ENCODE measurements at regions not wholly inside any gene's neighbourhood (a gene's known extent, or its start where the extent isn't known, plus 50 kb on each side); places are given as distances from the start of the nearest gene placed in this dataset.

DNA sequence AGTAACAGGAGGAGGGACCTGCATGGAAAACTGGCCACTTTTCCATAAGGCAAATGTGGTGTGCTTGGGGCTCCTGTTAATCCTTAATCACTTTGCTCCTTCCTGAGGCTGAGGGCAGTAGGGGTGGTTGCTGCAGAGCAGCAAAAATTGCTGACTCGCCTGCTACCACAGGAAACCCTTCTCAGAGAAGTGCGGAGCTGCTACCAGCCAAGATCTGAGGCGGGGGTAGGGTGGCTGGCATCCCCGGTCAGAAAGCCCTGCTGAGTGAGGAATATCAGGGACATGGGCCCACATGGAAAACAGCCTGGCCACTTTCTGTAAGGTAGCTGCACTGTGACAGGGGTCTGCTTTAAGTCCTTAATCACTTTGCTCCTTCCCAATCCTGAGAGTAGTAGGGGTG is 192.4 kb upstream of the GHR start:
- ChIA-PET CTCF (no interaction called here), POLR2A (no interaction called here)
- intact Hi-C loops (cut with DNase I, micrococcal nuclease): no loop called here
- ATAC-seq (ENCODE audit: poor library complexity) (no peak), DNase-seq (no peak)
- no peak overlapping the region for H3K4me3 Mint-ChIP-seq
- Histone ChIP-seq H3K4me3 (ENCODE audit: low read length) (no peak overlapping the region), H3K36me3 (ENCODE audit: insufficient read depth, low read length) (no peaks in the 10 kb centered on the region), H3K4me1 (ENCODE audit: insufficient read depth, low read length) (no peaks in the 10 kb centered on the region), H3K27ac (ENCODE audit: low read depth in 1 of 2, low read length in 2 of 2) (no peak overlapping the region), H3K27me3 (ENCODE audit: control insufficient read depth in 1 of 2, insufficient read depth in 2 of 2, low read length in 2 of 2) (no peaks in the 10 kb centered on the region), H3K9me3 (ENCODE audit: control insufficient read depth in 1 of 2, insufficient read depth in 1 of 2, low read length in 2 of 2) (peaks cover 0 to 5% of the 10 kb centered on the region in 2 experiments)
- H3K27me3 Mint-ChIP-seq: peaks cover 6% of the 10 kb centered on the region
- TF ChIP-seq, protein P1, sequence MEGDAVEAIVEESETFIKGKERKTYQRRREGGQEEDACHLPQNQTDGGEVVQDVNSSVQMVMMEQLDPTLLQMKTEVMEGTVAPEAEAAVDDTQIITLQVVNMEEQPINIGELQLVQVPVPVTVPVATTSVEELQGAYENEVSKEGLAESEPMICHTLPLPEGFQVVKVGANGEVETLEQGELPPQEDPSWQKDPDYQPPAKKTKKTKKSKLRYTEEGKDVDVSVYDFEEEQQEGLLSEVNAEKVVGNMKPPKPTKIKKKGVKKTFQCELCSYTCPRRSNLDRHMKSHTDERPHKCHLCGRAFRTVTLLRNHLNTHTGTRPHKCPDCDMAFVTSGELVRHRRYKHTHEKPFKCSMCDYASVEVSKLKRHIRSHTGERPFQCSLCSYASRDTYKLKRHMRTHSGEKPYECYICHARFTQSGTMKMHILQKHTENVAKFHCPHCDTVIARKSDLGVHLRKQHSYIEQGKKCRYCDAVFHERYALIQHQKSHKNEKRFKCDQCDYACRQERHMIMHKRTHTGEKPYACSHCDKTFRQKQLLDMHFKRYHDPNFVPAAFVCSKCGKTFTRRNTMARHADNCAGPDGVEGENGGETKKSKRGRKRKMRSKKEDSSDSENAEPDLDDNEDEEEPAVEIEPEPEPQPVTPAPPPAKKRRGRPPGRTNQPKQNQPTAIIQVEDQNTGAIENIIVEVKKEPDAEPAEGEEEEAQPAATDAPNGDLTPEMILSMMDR (IDR thresholded peaks at IDR 0.05): no peak
- H3K4me1 Mint-ChIP-seq (ENCODE audit: low read depth): no peaks in the 10 kb centered on the region
- no peaks in the 10 kb centered on the region for H3K36me3 Mint-ChIP-seq (ENCODE audit: low read depth)
- no peak overlapping the region for H3K27ac Mint-ChIP-seq
- H3K9me3 Mint-ChIP-seq: no peaks in the 10 kb centered on the region

DNA sequence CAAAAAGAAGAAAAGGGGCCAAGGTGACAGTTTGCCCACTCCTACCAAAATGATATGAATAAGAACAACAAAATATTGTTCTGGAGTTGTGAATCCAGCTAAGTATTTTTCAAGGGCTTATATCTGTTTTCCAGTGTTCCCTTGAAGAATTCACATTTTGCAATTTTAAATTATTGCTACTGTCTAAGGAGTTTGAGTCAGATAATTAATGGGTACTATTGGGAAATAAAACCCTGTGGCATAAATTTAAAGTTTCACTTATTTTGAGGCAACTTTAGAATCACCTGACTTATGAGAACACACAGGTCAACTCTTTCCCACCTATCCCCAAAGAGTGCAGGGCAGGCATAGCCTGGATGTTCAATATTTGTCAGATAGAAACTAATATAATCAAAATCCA is 188.0 kb upstream of the GHR start:
- no peak overlapping the region for H3K27ac ChIP-seq (ENCODE audit: low read depth in 1 of 2, low read length in 2 of 2)
- CTCF ChIA-PET: no interaction called here
- ATAC-seq (ENCODE audit: poor library complexity): no peak

DNA sequence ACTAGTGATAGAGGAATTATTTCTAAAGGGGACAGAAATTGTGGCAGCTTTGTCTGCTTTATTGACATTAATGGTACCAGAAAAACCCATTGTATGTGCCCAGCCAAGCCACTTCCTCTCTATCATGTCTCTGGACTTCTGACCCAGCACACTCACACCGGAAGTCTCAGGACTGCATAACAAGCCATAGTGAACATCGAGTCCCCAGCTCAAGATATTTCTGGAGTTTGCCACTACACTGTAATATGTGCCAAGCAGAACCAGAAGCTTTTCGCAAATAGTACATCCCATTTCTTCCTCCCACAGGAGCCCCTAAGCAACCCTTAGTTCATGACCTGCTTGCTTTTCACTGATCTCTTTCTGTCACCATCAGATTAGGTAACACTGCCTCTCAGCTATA is 187.4 kb upstream of the GHR start:
- CTCF ChIA-PET: no interaction called here
- H3K9me3 Mint-ChIP-seq: no peaks in the 10 kb centered on the region

More for the DNA sequence above, 188.0 kb upstream of the GHR start:
- POLR2A ChIA-PET: no interaction called here
- H3K27me3 Mint-ChIP-seq: peaks cover 11% of the 10 kb centered on the region
- DNase-seq: no peak
- intact Hi-C loops (cut with DNase I, micrococcal nuclease): no loop called here
- no peak overlapping the region for H3K27ac Mint-ChIP-seq
- Histone ChIP-seq H3K36me3 (ENCODE audit: insufficient read depth, low read length) (no peaks in the 10 kb centered on the region), H3K9me3 (ENCODE audit: control insufficient read depth in 1 of 2, insufficient read depth in 1 of 2, low read length in 2 of 2) (peaks cover 0 to 5% of the 10 kb centered on the region in 2 experiments), H3K27me3 (ENCODE audit: control insufficient read depth in 1 of 2, insufficient read depth in 2 of 2, low read length in 2 of 2) (no peaks in the 10 kb centered on the region), H3K4me1 (ENCODE audit: insufficient read depth, low read length) (no peaks in the 10 kb centered on the region), H3K4me3 (ENCODE audit: low read length) (no peak overlapping the region)
- H3K36me3 Mint-ChIP-seq (ENCODE audit: low read depth): no peaks in the 10 kb centered on the region
- TF ChIP-seq, protein P1 (IDR thresholded peaks at IDR 0.05): no peak
- H3K4me3 Mint-ChIP-seq: no peak overlapping the region
- H3K9me3 Mint-ChIP-seq: no peaks in the 10 kb centered on the region
- no peaks in the 10 kb centered on the region for H3K4me1 Mint-ChIP-seq (ENCODE audit: low read depth)

More for the DNA sequence above, 187.4 kb upstream of the GHR start:
- intact Hi-C loops (cut with DNase I, micrococcal nuclease): no loop called here
- no peak overlapping the region for H3K4me3 Mint-ChIP-seq
- no peaks in the 10 kb centered on the region for H3K36me3 Mint-ChIP-seq (ENCODE audit: low read depth)
- H3K4me1 Mint-ChIP-seq (ENCODE audit: low read depth): no peaks in the 10 kb centered on the region
- peaks cover 0 to 3% of the 10 kb centered on the region in 2 experiments for H3K9me3 ChIP-seq (ENCODE audit: control insufficient read depth in 1 of 2, insufficient read depth in 1 of 2, low read length in 2 of 2)
- no peaks in the 10 kb centered on the region for H3K27me3 ChIP-seq (ENCODE audit: control insufficient read depth in 1 of 2, insufficient read depth in 2 of 2, low read length in 2 of 2)
- ATAC-seq (ENCODE audit: poor library complexity) (no peak), DNase-seq (no peak)
- no peaks in the 10 kb centered on the region for H3K36me3 ChIP-seq (ENCODE audit: insufficient read depth, low read length)
- no peaks in the 10 kb centered on the region for H3K4me1 ChIP-seq (ENCODE audit: insufficient read depth, low read length)
- H3K27ac ChIP-seq (ENCODE audit: low read depth in 1 of 2, low read length in 2 of 2): no peak overlapping the region
- POLR2A ChIA-PET: no interaction called here
- peaks cover 11% of the 10 kb centered on the region for H3K27me3 Mint-ChIP-seq
- H3K27ac Mint-ChIP-seq: no peak overlapping the region
- TF ChIP-seq, protein P1 (IDR thresholded peaks at IDR 0.05): no peak
- H3K4me3 ChIP-seq (ENCODE audit: low read length): no peak overlapping the region

All from CD4-positive, alpha-beta T cell (primary cell).